Ovary (tissue), 3 donors: ENCODE measurements at regions not wholly inside any gene's neighbourhood (a gene's known extent, or its start where the extent isn't known, plus 50 kb on each side); places are given as distances from the start of the nearest gene placed in this dataset.

Experiments
- CTCF ChIP-seq, 3 donors: fragments of 450-650 bp in 2 of 3; fragments of 200-600 bp in 1 of 3; IDR thresholded peaks; one replicate each; pipeline versions ENCODE4 v1.5.1 to v1.8.0; 2016 to 2022; ENCODE audit warnings: antibody characterized with exemption in 3 of 3, mild to moderate bottlenecking in 1 of 3
- EP300 ChIP-seq: sonication (generic); formaldehyde crosslinking; IDR thresholded peaks from one replicate; pipeline ENCODE4 v1.6.1; 2017; ENCODE audit warnings: antibody characterized with exemption
- POLR2A ChIP-seq: fragments of 450-650 bp; IDR thresholded peaks from one replicate; pipeline ENCODE4 v1.6.1; 2017; ENCODE audit warnings: antibody characterized with exemption, mild to moderate bottlenecking, moderate library complexity
- donor health status: DM: no; HTN: no; CAD: no.

DNA sequence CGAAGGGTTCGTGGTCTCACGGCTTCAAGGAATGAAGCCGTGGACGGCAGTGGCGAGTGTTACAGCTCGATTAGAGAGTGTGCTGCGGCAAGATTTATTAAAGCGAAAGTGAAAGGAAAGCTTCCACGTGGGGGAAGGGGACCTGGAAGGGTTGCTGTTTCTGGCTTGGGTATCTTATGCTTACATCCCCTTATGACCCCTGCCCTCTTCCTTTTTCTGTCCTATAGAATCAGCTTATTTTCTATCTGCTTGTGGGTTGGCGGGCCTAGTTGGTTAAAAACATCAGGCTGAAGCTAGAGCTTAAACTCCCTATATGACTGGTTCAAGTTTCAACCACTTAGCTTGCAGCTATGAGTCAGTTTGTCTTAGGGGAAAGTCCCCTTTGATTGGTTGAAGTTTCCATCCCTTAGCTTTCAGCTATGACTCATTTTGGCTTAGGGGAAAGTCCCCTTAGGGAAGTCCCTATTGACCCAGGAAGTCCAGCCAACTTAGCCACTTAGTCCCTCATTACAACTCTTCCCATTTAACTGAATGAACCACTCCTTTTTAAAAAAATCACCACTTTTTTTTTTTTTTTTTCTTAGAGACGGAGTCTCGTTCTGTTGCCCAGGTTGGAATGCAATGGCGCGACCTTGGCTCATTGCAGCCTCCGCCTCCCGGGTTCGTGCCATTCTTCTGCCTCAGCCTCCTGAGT lies 1494.7 kb upstream of the TMEM132C start:
- TF ChIP-seq POLR2A (no peak), CTCF (IDR thresholded peaks at IDR 0.05) (no peak), EP300 (no peak)
